Upper lobe of left lung (tissue), 6 donors: ENCODE measurements at regions not wholly inside any gene's neighbourhood (a gene's known extent, or its start where the extent isn't known, plus 50 kb on each side); places are given as distances from the start of the nearest gene placed in this dataset.
"Not testable (repeated sequence)": the region's sequence is repeated elsewhere in the genome, so short reads cannot be mapped to it uniquely, and the experiment has no call there.

ENCODE experiments used
- ATAC-seq, 2 donors: fragments of 200-7000 bp; cut with Tn5 transposase; one replicate each; pipeline ENCODE4 v1.9.1; 2022; ENCODE audit warnings: mild to moderate bottlenecking in 2 of 2, moderate library complexity in 2 of 2; ENCODE audit not compliant: low FRiP score in 2 of 2
- DNase-seq, 2 donors: peaks; one replicate each; pipeline ENCODE4 v3.0.0-alpha.2; 2019 to 2020
- H3K27ac ChIP-seq, 4 donors: fragments of 200-600 bp; sonication (generic); one replicate each; pipeline ENCODE4 v1.5.1; 2016 to 2019
- H3K27me3 ChIP-seq, 4 donors: fragments of 200-600 bp; sonication (generic); one replicate each; pipeline ENCODE4 v1.5.1; 2017 to 2019
- H3K36me3 ChIP-seq, 4 donors: fragments of 200-600 bp; sonication (generic); one replicate each; pipeline ENCODE4 v1.5.1; 2016 to 2019
- H3K4me1 ChIP-seq, 4 donors: fragments of 200-600 bp; sonication (generic); one replicate each; pipeline ENCODE4 v1.5.1; 2018 to 2019
- H3K4me3 ChIP-seq, 4 donors: fragments of 200-600 bp; sonication (generic); one replicate each; pipeline ENCODE4 v1.5.1; 2017 to 2019; ENCODE audit warnings: mild to moderate bottlenecking in 2 of 4, moderate library complexity in 1 of 4
- H3K9me3 ChIP-seq, 4 donors: fragments of 200-600 bp; sonication (generic); one replicate each; pipeline ENCODE4 v1.5.1; 2018 to 2019
- CTCF ChIP-seq, 6 experiments: fragments of 450-650 bp in 4 of 6; fragments of 200-600 bp in 2 of 6; sonication (generic) in 2 of 6; IDR thresholded peaks; one replicate each; pipeline ENCODE4 v1.5.1; 2016 to 2019; ENCODE audit warnings: antibody characterized with exemption in 6 of 6
- EP300 ChIP-seq, 4 donors: sonication (generic); formaldehyde crosslinking; IDR thresholded peaks; one replicate each; pipeline ENCODE4 v1.5.1; 2017; ENCODE audit warnings: antibody characterized with exemption in 4 of 4, control low read depth in 2 of 4
- POLR2A ChIP-seq, 4 donors: fragments of 450-650 bp; IDR thresholded peaks; one replicate each; pipeline ENCODE4 v1.5.1; 2016 to 2017; ENCODE audit warnings: antibody characterized with exemption in 4 of 4, mild to moderate bottlenecking in 2 of 4
- POLR2AphosphoS5 ChIP-seq, 2 donors: sonication (generic); formaldehyde crosslinking; IDR thresholded peaks; one replicate each; pipeline ENCODE4 v1.5.1; 2017; ENCODE audit warnings: antibody characterized with exemption in 2 of 2
- WGBS, 2 donors: methylation state at CpG; one replicate each; pipeline ENCODE4 v1.1.5; 2017 to 2018; 5-methylcytosine and 5-hydroxymethylcytosine counted together
- donor health status: DM: no; HTN: no; CAD: no; lungs with moderate emphysema.
- donor health status: DM: no; HTN: yes; CAD: no; lungs with severe emphysema.

DNA sequence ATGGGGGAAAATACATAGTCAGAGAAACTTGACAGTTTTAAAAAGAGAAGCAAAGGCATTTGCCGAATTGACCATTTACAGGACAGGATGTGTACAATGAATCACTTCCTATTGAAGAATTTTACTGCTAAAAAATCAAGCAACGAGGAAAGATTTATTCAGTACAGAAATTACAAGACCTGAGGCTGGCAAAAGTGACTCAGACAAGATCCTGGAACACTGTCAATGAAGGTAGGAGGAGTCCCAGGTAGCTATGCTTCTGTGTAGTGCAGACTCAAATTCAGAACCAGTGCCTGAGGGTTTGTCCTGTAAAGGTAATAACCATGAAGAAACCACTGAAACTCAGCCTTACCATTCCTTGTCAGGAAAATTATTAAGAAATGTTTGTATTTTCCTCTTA, 120.9 kb downstream of the ZMAT3 start:
- ATAC-seq (no peak), DNase-seq (no peak)
- Histone ChIP-seq H3K4me3 (no peak overlapping the region), H3K9me3 (no peaks in the 10 kb centered on the region), H3K27me3 (no peaks in the 10 kb centered on the region), H3K4me1 (no peaks in the 10 kb centered on the region), H3K36me3 (no peaks in the 10 kb centered on the region), H3K27ac (no peak overlapping the region)
- no peak for TF ChIP-seq EP300 (IDR thresholded peaks at IDR 0.05)
- TF ChIP-seq CTCF (IDR thresholded peaks at IDR 0.05) = no peak
- no peak for TF ChIP-seq POLR2A (IDR thresholded peaks at IDR 0.05)
- TF ChIP-seq POLR2AphosphoS5 (IDR thresholded peaks at IDR 0.05) = no peak
- 50 to 55% methylated on average over 2 of the region's 2 CpGs for whole genome bisulfite sequencing, 2 donors

- no peak overlapping the region for H3K27ac ChIP-seq
- H3K36me3 ChIP-seq = no peaks in the 10 kb centered on the region
- 89 to 94% methylated on average over 3 of the region's 3 CpGs for WGBS, 2 donors
- no peaks in the 10 kb centered on the region for H3K9me3 ChIP-seq
- no peak overlapping the region for H3K4me3 ChIP-seq
- ATAC-seq (no peak), DNase-seq (no peak)
- H3K27me3 ChIP-seq = no peaks in the 10 kb centered on the region
- TF ChIP-seq EP300 (IDR thresholded peaks at IDR 0.05) = no peak
- no peak for TF ChIP-seq POLR2A (IDR thresholded peaks at IDR 0.05)
- TF ChIP-seq CTCF (IDR thresholded peaks at IDR 0.05) = no peak
- TF ChIP-seq POLR2AphosphoS5 (IDR thresholded peaks at IDR 0.05) = no peak
- no peaks in the 10 kb centered on the region for H3K4me1 ChIP-seq
Observed at GRCh38 chr3:178949896-178950295, 121.7 kb downstream of the ZMAT3 start.

GRCh38 chr3:178948546-178948945, 123.1 kb downstream of the ZMAT3 start:
- H3K4me3 ChIP-seq = no peak overlapping the region
- DNase-seq (no peak), ATAC-seq (no peak)
- H3K36me3 ChIP-seq = no peaks in the 10 kb centered on the region
- no peaks in the 10 kb centered on the region for H3K9me3 ChIP-seq
- no peaks in the 10 kb centered on the region for H3K27me3 ChIP-seq
- no peak for TF ChIP-seq EP300 (IDR thresholded peaks at IDR 0.05)
- no peak for TF ChIP-seq CTCF (IDR thresholded peaks at IDR 0.05)
- no peak for TF ChIP-seq POLR2AphosphoS5 (IDR thresholded peaks at IDR 0.05)
- no peak overlapping the region for H3K27ac ChIP-seq
- no peaks in the 10 kb centered on the region for H3K4me1 ChIP-seq

DNA sequence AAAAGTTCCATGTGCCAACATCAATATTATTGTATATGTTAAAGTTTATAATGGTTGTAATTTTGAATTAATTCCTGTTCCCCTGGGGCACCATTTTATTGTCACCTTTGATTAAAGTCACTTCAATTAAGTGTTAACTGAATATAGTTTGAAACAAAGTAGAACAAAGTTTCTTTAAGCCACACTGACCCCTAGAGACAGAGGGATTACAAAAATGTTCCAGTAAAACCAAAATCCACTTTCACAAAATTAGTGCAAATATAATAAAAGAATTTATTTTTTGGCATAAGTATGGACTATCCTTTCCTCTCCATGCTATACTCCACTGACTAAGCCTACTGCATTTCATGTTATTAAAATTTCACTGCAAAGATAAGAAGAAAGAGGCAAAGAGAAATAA, 123.9 kb downstream of the ZMAT3 start:
- DNase-seq (no peak), ATAC-seq (no peak)
- Histone ChIP-seq H3K27ac (no peak overlapping the region), H3K36me3 (no peaks in the 10 kb centered on the region), H3K9me3 (no peaks in the 10 kb centered on the region), H3K27me3 (no peaks in the 10 kb centered on the region), H3K4me1 (no peaks in the 10 kb centered on the region), H3K4me3 (no peak overlapping the region)
- no peak for TF ChIP-seq POLR2AphosphoS5 (IDR thresholded peaks at IDR 0.05)
- no peak for TF ChIP-seq POLR2A (IDR thresholded peaks at IDR 0.05)
- no peak for TF ChIP-seq CTCF (IDR thresholded peaks at IDR 0.05)
- no peak for TF ChIP-seq EP300 (IDR thresholded peaks at IDR 0.05)

DNA sequence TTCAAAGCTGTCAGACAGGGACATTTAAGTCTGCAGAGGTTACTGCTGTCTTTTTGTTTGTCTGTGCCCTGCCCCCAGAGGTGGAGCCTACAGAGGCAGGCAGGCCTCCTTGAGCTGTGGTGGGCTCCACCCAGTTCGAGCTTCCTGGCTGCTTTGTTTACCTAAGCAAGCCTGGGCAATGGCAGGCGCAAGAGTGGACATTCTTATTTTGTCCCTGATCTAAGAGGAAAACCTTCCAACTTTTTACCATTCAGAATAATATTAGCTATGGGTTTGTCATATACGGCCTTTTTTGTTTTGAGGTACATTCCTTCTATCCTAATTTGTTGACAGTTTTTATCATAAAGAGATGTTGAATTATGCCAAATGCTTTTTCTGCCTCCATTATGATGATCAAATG, 129.3 kb downstream of the ZMAT3 start:
- not testable (repeated sequence) for H3K27ac ChIP-seq, DNase-seq, H3K4me1 ChIP-seq, H3K36me3 ChIP-seq, ATAC-seq, H3K27me3 ChIP-seq, H3K4me3 ChIP-seq, H3K9me3 ChIP-seq
- 35 to 43% methylated on average over 3 of the region's 3 CpGs for WGBS, 2 donors
